GM12874 (cell line): ENCODE measurements at regions not wholly inside any gene's neighbourhood (a gene's known extent, or its start where the extent isn't known, plus 50 kb on each side); places are given as distances from the start of the nearest gene placed in this dataset.

Experiments used
- TF ChIP-seq, protein P1 (sequence below): IDR thresholded peaks from 2 replicates; pipeline ENCODE4 v1.5.1; 2011; ENCODE audit warnings: low read depth, mild to moderate bottlenecking, control low read depth, low read length, moderate library complexity; ENCODE audit not compliant: insufficient read depth

DNA sequence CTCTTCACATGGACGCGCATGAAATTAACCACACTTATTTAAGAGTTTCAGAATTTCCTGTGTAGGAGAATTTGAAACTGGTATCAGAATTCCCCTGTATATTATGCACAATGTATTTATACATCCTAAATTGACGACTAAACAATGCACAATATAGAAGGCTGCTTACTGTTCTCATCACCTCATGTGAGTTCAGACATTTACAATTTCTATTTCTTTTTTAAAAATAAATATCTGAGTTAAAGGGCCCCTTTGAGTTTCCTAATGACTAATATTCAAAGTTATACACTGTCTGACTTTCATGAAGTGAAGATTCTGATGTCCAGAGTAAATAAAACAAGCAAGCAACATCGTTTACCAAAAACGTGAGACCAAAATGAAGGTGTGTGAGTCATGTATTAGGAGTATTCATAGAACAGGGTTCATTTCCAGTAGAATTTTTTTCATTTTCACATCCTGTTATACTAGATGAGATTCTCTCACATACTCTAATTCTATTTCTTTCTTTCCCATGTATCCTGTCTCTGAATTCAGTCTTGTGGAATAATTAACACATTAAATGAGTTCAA, 406.2 kb downstream of the NUP35 start:
- TF ChIP-seq, protein P1, sequence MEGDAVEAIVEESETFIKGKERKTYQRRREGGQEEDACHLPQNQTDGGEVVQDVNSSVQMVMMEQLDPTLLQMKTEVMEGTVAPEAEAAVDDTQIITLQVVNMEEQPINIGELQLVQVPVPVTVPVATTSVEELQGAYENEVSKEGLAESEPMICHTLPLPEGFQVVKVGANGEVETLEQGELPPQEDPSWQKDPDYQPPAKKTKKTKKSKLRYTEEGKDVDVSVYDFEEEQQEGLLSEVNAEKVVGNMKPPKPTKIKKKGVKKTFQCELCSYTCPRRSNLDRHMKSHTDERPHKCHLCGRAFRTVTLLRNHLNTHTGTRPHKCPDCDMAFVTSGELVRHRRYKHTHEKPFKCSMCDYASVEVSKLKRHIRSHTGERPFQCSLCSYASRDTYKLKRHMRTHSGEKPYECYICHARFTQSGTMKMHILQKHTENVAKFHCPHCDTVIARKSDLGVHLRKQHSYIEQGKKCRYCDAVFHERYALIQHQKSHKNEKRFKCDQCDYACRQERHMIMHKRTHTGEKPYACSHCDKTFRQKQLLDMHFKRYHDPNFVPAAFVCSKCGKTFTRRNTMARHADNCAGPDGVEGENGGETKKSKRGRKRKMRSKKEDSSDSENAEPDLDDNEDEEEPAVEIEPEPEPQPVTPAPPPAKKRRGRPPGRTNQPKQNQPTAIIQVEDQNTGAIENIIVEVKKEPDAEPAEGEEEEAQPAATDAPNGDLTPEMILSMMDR, result no peak

DNA sequence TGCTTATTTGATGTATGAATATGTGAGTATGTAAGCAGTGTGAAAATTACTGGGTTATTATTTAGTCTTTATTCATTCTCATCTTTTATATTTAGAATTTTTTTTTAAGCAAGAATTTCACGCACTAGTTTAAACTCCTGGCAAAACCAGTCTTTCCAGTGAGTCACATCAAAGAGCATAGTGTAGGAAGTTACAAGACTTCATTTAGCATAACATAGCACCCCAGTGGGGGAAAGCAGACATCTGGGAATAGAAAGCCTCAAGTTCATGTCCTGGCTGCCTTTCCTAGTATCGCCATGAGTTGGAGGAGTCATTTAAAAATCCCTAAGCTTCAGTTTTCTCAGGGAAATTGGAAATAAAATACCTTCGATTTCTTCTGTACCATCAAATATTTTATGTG, 408.3 kb downstream of the NUP35 start:
- TF ChIP-seq, protein P1, result no peak

DNA sequence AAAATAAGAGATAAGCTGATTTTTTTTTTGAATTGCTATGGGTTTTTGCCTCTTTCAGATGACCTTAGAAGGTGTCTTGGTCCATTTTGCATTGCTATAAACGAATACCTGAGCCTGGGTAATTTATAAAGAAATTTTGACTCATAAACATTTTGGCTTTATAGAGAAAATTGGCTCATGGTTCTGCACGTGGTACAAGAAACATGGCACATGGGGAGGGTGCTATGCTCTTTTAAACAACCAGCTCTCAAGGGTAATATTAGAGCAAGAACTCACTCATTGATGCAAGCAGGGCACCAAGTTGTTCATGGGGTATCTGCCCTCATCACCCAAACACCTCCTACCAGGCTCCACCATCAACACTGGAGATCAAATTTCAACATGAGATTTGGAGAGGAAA, 408.8 kb downstream of the NUP35 start:
- TF ChIP-seq, protein P1, result no peak

DNA sequence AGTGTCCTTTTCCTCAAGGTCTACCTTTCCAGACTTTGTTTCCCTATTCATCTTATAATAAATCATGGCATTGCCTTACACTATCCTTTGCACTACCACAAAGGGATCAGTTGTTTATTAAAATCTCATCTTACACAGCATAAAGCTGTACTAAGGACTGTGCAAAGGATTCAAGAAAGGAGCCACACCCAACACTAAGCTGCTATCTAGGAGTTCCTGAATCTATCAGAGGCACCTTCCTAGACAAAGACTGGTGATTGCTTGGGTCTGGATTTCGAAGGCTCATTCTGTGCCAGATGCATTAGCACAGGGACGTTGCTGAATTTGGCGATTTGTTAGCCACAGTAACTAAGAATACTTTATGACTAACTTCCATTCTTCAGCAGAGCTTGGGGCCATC, 412.0 kb downstream of the NUP35 start:
- TF ChIP-seq, protein P1, result no peak

DNA sequence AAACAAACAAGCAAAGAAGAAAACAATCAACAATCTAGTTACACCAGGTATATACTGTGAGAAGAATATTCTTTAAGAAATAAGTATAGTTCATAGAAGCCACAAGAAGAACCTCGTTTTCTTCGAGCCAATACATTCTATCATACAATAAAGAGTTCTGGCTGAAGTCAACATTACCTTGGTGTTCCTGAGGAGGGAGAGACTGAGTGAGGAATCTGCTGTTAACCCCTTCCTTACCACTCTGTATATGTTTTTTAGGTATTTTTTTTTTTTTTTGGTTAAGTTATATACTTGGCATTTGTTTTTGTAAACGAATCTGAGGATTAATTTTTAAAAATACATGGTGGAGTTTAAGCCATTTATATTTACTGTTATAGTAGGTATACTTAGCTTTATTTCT, 412.5 kb downstream of the NUP35 start:
- TF ChIP-seq, protein P1, result no peak

DNA sequence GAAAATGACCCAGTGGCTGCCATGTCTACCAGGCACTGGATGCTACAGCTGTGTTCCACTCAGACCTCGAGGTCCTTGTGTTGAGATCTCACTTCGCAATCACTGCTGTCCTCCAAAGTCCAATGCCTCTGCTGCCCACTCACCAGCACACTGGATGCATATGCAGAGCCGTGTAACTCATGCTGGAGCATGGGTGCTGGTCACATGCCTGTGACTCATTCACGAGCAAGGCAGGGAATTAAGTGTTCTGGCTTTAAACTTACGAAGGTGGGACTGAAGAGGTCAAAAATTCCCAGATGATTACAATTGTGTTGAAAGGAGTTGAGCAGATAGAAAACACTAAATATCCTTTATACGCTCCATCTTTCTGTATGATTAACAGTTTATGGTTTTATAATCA, 417.5 kb downstream of the NUP35 start:
- TF ChIP-seq, protein P1, result no peak

DNA sequence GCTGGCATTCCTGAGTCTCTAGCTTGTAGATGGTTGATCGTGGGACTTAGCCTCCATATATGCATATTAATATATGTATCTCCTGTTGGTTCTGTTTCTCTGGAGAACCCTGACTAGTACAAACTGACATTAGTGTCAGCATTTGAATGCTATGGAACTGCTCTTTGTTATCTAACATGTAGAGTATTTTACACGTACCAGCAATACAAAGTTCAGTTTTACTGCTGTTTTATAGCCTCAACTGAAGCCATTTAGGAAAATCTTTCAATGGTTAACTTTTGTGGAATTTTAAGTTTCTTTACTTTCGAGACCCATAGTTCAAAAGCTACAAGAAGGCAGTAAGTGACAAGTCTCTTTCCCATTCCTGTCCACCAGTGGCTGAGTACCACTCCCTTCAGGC, 418.4 kb downstream of the NUP35 start:
- TF ChIP-seq, protein P1, result no peak
